Natural killer cell (primary cell): ENCODE measurements at regions not wholly inside any gene's neighbourhood (a gene's known extent, or its start where the extent isn't known, plus 50 kb on each side); places are given as distances from the start of the nearest gene placed in this dataset.

Source experiments
- ATAC-seq, 3 donors: fragments of 150-1000 bp in 2 of 3; fragments of 200-7000 bp in 1 of 3; cut with Tn5 transposase; 1 replicate in 1 of 3; 2 replicates in 2 of 3; pipeline ENCODE4 v1.10.0; 2021; ENCODE audit warnings: mild to moderate bottlenecking in 2 of 3, moderate library complexity in 2 of 3
- DNase-seq, 2 donors: peaks; one replicate each; pipeline versions ENCODE4 v3.0.0 to v3.0.0-alpha.2; 2013 to 2021; ENCODE audit warnings: mixed read lengths in 1 of 2
- H3K27ac ChIP-seq: one replicate; pipeline ENCODE4 v1.5.1; 2013; ENCODE audit warnings: mild to moderate bottlenecking, low read length
- H3K27me3 ChIP-seq: one replicate; pipeline ENCODE4 v1.6.1; 2013; ENCODE audit warnings: low read length; ENCODE audit not compliant: control insufficient read depth, insufficient read depth
- H3K36me3 ChIP-seq: one replicate; pipeline ENCODE4 v1.6.1; 2013; ENCODE audit warnings: low read length; ENCODE audit not compliant: control insufficient read depth, insufficient read depth
- H3K4me1 ChIP-seq: one replicate; pipeline ENCODE4 v1.6.1; 2013; ENCODE audit warnings: low read length; ENCODE audit not compliant: control insufficient read depth, insufficient read depth
- H3K4me3 ChIP-seq: one replicate; pipeline ENCODE4 v1.5.1; 2013; ENCODE audit warnings: low read length
- H3K9me3 ChIP-seq: one replicate; pipeline ENCODE4 v1.6.1; 2013; ENCODE audit warnings: low read length; ENCODE audit not compliant: control insufficient read depth, insufficient read depth
- H3K27ac Mint-ChIP-seq, 2 donors: one replicate each; pipeline ENCODE4 v1.8.0; 2022; ENCODE audit warnings: mild to moderate bottlenecking in 2 of 2, mixed read lengths in 2 of 2, moderate library complexity in 1 of 2
- H3K27me3 Mint-ChIP-seq, 2 donors: one replicate each; pipeline ENCODE4 v1.8.0; 2022; ENCODE audit warnings: low read depth in 2 of 2, mixed read lengths in 2 of 2
- H3K36me3 Mint-ChIP-seq: one replicate; pipeline ENCODE4 v1.8.0; 2022; ENCODE audit warnings: mixed read lengths
- H3K4me1 Mint-ChIP-seq, 2 donors: one replicate each; pipeline ENCODE4 v1.8.0; 2022; ENCODE audit warnings: mixed read lengths in 2 of 2
- H3K4me3 Mint-ChIP-seq: one replicate; pipeline ENCODE4 v1.8.0; 2022; ENCODE audit warnings: mild to moderate bottlenecking, moderate library complexity, mixed read lengths
- H3K9me3 Mint-ChIP-seq, 2 donors: one replicate each; pipeline ENCODE4 v1.8.0; 2022; ENCODE audit warnings: mixed read lengths in 2 of 2
- WGBS: methylation state at CpG from one replicate; pipeline ENCODE4 v1.1.7; 2013; ENCODE audit warnings: missing lambda C conversion rate; ENCODE audit not compliant: insufficient coverage; 5-methylcytosine and 5-hydroxymethylcytosine counted together
- intact Hi-C: fragments of 100-400 bp; cut with micrococcal nuclease; formaldehyde crosslinking; loops from one replicate; pipeline ENCODE4 v1.14.2; 2022
- TF ChIP-seq, protein P1 (sequence below): fragments of 200-600 bp; IDR thresholded peaks from one replicate; pipeline ENCODE4 v1.8.0; 2022; ENCODE audit warnings: antibody characterized with exemption

DNA sequence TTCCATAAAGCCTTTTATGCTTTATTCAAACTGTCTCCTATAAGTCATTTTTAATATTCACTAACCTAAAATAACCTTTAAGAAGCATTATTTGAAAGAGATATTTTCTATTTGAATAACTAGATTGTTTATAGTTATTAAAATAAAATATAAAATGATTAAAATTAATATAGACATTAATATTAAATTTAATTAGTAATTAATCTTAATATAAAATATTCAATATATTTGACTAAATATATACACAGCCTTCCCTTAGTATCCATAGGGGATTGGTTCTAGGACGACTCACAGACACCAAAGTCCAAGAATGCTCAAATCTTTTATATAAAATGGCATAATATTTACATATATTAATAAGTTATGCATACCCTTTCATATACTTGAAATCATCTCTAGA lies 1014.1 kb downstream of the TBL1XR1 start:
- Histone ChIP-seq H3K27ac (no peak overlapping the region), H3K27me3 (no peaks in the 10 kb centered on the region), H3K4me3 (no peak overlapping the region), H3K36me3 (no peaks in the 10 kb centered on the region), H3K9me3 (no peaks in the 10 kb centered on the region), H3K4me1 (no peaks in the 10 kb centered on the region)
- Mint-ChIP-seq H3K36me3 (peaks cover 11% of the 10 kb centered on the region), H3K9me3 (peaks cover 16 to 25% of the 10 kb centered on the region in 2 donors), H3K4me1 (no peaks in the 10 kb centered on the region), H3K27ac (no peak overlapping the region), H3K4me3 (no peak overlapping the region), H3K27me3 (no peaks in the 10 kb centered on the region)
- intact Hi-C loops = no loop called here
- ATAC-seq = no peak
- TF ChIP-seq, protein P1, sequence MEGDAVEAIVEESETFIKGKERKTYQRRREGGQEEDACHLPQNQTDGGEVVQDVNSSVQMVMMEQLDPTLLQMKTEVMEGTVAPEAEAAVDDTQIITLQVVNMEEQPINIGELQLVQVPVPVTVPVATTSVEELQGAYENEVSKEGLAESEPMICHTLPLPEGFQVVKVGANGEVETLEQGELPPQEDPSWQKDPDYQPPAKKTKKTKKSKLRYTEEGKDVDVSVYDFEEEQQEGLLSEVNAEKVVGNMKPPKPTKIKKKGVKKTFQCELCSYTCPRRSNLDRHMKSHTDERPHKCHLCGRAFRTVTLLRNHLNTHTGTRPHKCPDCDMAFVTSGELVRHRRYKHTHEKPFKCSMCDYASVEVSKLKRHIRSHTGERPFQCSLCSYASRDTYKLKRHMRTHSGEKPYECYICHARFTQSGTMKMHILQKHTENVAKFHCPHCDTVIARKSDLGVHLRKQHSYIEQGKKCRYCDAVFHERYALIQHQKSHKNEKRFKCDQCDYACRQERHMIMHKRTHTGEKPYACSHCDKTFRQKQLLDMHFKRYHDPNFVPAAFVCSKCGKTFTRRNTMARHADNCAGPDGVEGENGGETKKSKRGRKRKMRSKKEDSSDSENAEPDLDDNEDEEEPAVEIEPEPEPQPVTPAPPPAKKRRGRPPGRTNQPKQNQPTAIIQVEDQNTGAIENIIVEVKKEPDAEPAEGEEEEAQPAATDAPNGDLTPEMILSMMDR = no peak
- WGBS = no CpG with 5 or more reads among the region's 1 CpG
- DNase-seq = no peak

- H3K27ac ChIP-seq = no peak overlapping the region
- Mint-ChIP-seq H3K4me1 (no peaks in the 10 kb centered on the region), H3K36me3 (no peaks in the 10 kb centered on the region), H3K4me3 (no peak overlapping the region), H3K27me3 (no peaks in the 10 kb centered on the region), H3K9me3 (peaks cover 11 to 19% of the 10 kb centered on the region in 2 donors), H3K27ac (no peak overlapping the region)
- intact Hi-C loops = no loop called here
- H3K27me3 ChIP-seq = no peaks in the 10 kb centered on the region
- ATAC-seq (no peak), DNase-seq (no peak)
- no peaks in the 10 kb centered on the region for H3K36me3 ChIP-seq
- TF ChIP-seq, protein P1 = no peak
- WGBS = 96% methylated on average over 5 of the region's 6 CpGs
- no peak overlapping the region for H3K4me3 ChIP-seq
- H3K4me1 ChIP-seq = no peaks in the 10 kb centered on the region
- H3K9me3 ChIP-seq = peaks cover 5% of the 10 kb centered on the region
These were observed 1023.2 kb downstream of the TBL1XR1 start for GRCh38 chr3:176174060-176174459.

DNA sequence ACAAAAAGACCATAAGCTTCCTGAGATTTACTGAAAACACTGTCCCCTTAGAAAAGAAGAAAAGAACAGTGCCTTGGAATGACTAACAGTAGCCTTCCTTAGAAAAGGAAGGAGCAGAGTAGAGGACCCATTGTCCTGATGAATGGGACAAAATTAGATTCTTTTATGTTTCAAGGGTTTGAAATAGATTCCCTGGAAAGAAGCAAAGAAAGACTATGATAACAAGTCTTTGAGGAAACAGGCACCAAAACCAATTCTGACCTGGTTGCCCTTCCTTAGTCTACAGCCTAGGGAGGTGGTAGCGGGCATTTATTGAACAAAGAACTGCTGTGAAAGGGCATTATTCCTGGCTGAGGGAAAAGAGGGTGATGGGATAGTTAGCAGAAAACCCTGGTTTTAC lies 1024.8 kb downstream of the TBL1XR1 start:
- no peaks in the 10 kb centered on the region for H3K36me3 Mint-ChIP-seq
- DNase-seq (no peak), ATAC-seq (no peak)
- no peaks in the 10 kb centered on the region for H3K4me1 Mint-ChIP-seq
- H3K4me3 Mint-ChIP-seq = no peak overlapping the region
- no peaks in the 10 kb centered on the region for H3K27me3 Mint-ChIP-seq
- H3K9me3 Mint-ChIP-seq = peaks cover 9 to 11% of the 10 kb centered on the region in 2 donors
- H3K27me3 ChIP-seq = no peaks in the 10 kb centered on the region
- peaks cover 3% of the 10 kb centered on the region for H3K9me3 ChIP-seq
- intact Hi-C loops = no loop called here
- WGBS = 93% methylated on average over 1 of the region's 1 CpG
- no peak overlapping the region for H3K27ac Mint-ChIP-seq
- no peaks in the 10 kb centered on the region for H3K4me1 ChIP-seq
- no peaks in the 10 kb centered on the region for H3K36me3 ChIP-seq
- H3K27ac ChIP-seq = no peak overlapping the region
- TF ChIP-seq, protein P1 = no peak
- no peak overlapping the region for H3K4me3 ChIP-seq

- no peak overlapping the region for H3K4me3 Mint-ChIP-seq
- Histone ChIP-seq H3K4me3 (no peak overlapping the region), H3K9me3 (no peaks in the 10 kb centered on the region), H3K36me3 (no peaks in the 10 kb centered on the region), H3K27me3 (no peaks in the 10 kb centered on the region), H3K4me1 (no peaks in the 10 kb centered on the region), H3K27ac (no peak overlapping the region)
- ATAC-seq (no peak), DNase-seq (no peak)
- intact Hi-C loops = no loop called here
- no peaks in the 10 kb centered on the region for H3K27me3 Mint-ChIP-seq
- peaks cover 14 to 22% of the 10 kb centered on the region in 2 donors for H3K9me3 Mint-ChIP-seq
- TF ChIP-seq, protein P1 = no peak
- no peak overlapping the region for H3K27ac Mint-ChIP-seq
- peaks cover 2% of the 10 kb centered on the region for H3K36me3 Mint-ChIP-seq
- no peaks in the 10 kb centered on the region for H3K4me1 Mint-ChIP-seq
- WGBS = 77% methylated on average over 2 of the region's 2 CpGs
These were observed 1030.0 kb downstream of the TBL1XR1 start for GRCh38 chr3:176167272-176167671.
